DND-41 (cell line): ENCODE measurements at regions not wholly inside any gene's neighbourhood (a gene's known extent, or its start where the extent isn't known, plus 50 kb on each side); places are given as distances from the start of the nearest gene placed in this dataset.

ENCODE experiments used
- ATAC-seq: fragments of 200-7000 bp; cut with Tn5 transposase; 3 replicates; pipeline ENCODE4 v1.9.1; 2021; ENCODE audit warnings: low read depth; ENCODE audit not compliant: insufficient read depth
- DNase-seq: peaks from one replicate; pipeline ENCODE4 v3.0.0-alpha.2; 2020
- H2AFZ ChIP-seq: 2 replicates; pipeline ENCODE4 v1.6.0; 2012; ENCODE audit warnings: low read depth, low read length
- H3K27ac ChIP-seq: 2 replicates; pipeline ENCODE4 v1.5.1; 2012; ENCODE audit warnings: low read length, inconsistent platforms
- H3K27me3 ChIP-seq: fragments of 200-600 bp; sonication (generic); 2 replicates; pipeline ENCODE4 v1.6.0; 2012; ENCODE audit warnings: low read length, mild to moderate bottlenecking, inconsistent platforms; ENCODE audit not compliant: insufficient read depth, poor library complexity
- H3K36me3 ChIP-seq: 2 replicates; pipeline ENCODE4 v1.5.1; 2012; ENCODE audit warnings: low read length, inconsistent platforms; ENCODE audit not compliant: insufficient read depth
- H3K4me1 ChIP-seq: 2 replicates; pipeline ENCODE4 v1.5.1; 2012; ENCODE audit warnings: mild to moderate bottlenecking, low read length; ENCODE audit not compliant: insufficient read depth
- H3K4me2 ChIP-seq: 2 replicates; pipeline ENCODE4 v1.6.0; 2012; ENCODE audit warnings: mild to moderate bottlenecking, moderate library complexity, low read length, inconsistent platforms; ENCODE audit not compliant: insufficient read depth
- H3K4me3 ChIP-seq, 2 experiments: fragments of 200-600 bp in 1 of 2; shearing (Covaris generic) in 1 of 2; 2 replicates each; pipeline ENCODE4 v1.5.1; 2012 to 2016; ENCODE audit warnings: inconsistent platforms in 2 of 2, low read length in 2 of 2, mild to moderate bottlenecking in 2 of 2, low read depth in 1 of 2, moderate library complexity in 1 of 2
- H3K79me2 ChIP-seq: 2 replicates; pipeline ENCODE4 v1.6.0; 2012; ENCODE audit warnings: low read length, inconsistent platforms; ENCODE audit not compliant: insufficient read depth
- H3K9ac ChIP-seq: 2 replicates; pipeline ENCODE4 v1.6.0; 2012; ENCODE audit warnings: low read depth, mild to moderate bottlenecking, inconsistent platforms, low read length, moderate library complexity
- H3K9me3 ChIP-seq: 2 replicates; pipeline ENCODE4 v1.5.1; 2012; ENCODE audit warnings: low read length, moderate library complexity, mild to moderate bottlenecking, inconsistent platforms; ENCODE audit not compliant: insufficient read depth, severe bottlenecking
- H4K20me1 ChIP-seq: 2 replicates; pipeline ENCODE4 v1.6.0; 2012; ENCODE audit warnings: low read length; ENCODE audit not compliant: insufficient read depth
- CTCF ChIP-seq: IDR thresholded peaks from 2 replicates; pipeline ENCODE4 v1.5.1; 2012; ENCODE audit warnings: borderline replicate concordance, low read length, moderate library complexity, mild to moderate bottlenecking; ENCODE audit not compliant: poor library complexity, severe bottlenecking; ENCODE audit errors: extremely low read depth
- EZH2 ChIP-seq: IDR thresholded peaks from 3 replicates; pipeline ENCODE4 v1.6.1; 2012; ENCODE audit warnings: borderline replicate concordance, low read depth, mild to moderate bottlenecking, moderate library complexity, low read length, inconsistent platforms; ENCODE audit not compliant: severe bottlenecking

- no peaks in the 10 kb centered on the region for H3K36me3 ChIP-seq
- no peaks in the 10 kb centered on the region for H4K20me1 ChIP-seq
- no peaks in the 10 kb centered on the region for H3K79me2 ChIP-seq
- TF ChIP-seq CTCF = no peak
- TF ChIP-seq EZH2 = no peak
- no peaks in the 10 kb centered on the region for H3K9me3 ChIP-seq
- ATAC-seq (no peak), DNase-seq (no peak)
- no peak overlapping the region for H3K9ac ChIP-seq
- H3K4me3 ChIP-seq = no peak overlapping the region
- no peaks in the 10 kb centered on the region for H3K4me1 ChIP-seq
- H3K27me3 ChIP-seq = no peaks in the 10 kb centered on the region
- no peak overlapping the region for H3K4me2 ChIP-seq
- H2AFZ ChIP-seq = no peak overlapping the region
- no peak overlapping the region for H3K27ac ChIP-seq
Measured at GRCh38 chr4:14743601-14744000, 258.7 kb upstream of the CPEB2 start.

GRCh38 chr4:14744346-14744745 is 257.9 kb upstream of the CPEB2 start:
- Histone ChIP-seq H4K20me1 (no peaks in the 10 kb centered on the region), H3K27ac (no peak overlapping the region), H3K27me3 (no peaks in the 10 kb centered on the region), H3K79me2 (no peaks in the 10 kb centered on the region), H3K4me2 (no peak overlapping the region), H3K4me1 (no peaks in the 10 kb centered on the region), H3K36me3 (no peaks in the 10 kb centered on the region), H3K9ac (no peak overlapping the region), H3K4me3 (no peak overlapping the region), H3K9me3 (no peaks in the 10 kb centered on the region), H2AFZ (no peak overlapping the region)
- DNase-seq (no peak), ATAC-seq (no peak)
- TF ChIP-seq EZH2 = no peak
- no peak for TF ChIP-seq CTCF

- Histone ChIP-seq H3K4me2 (no peak overlapping the region), H3K27ac (no peak overlapping the region), H3K27me3 (no peaks in the 10 kb centered on the region), H3K9me3 (peaks cover 7% of the 10 kb centered on the region), H2AFZ (no peak overlapping the region), H3K79me2 (no peaks in the 10 kb centered on the region), H3K9ac (no peak overlapping the region), H3K4me1 (no peaks in the 10 kb centered on the region), H3K36me3 (no peaks in the 10 kb centered on the region), H3K4me3 (no peak overlapping the region), H4K20me1 (no peaks in the 10 kb centered on the region)
- ATAC-seq = no peak
- no peak for DNase-seq
- no peak for TF ChIP-seq EZH2
- TF ChIP-seq CTCF = peak; percentile 13
Measured at GRCh38 chr4:14749910-14750309, 252.4 kb upstream of the CPEB2 start.

- H3K27me3 ChIP-seq = no peaks in the 10 kb centered on the region
- H4K20me1 ChIP-seq = no peaks in the 10 kb centered on the region
- no peak overlapping the region for H3K4me2 ChIP-seq
- no peaks in the 10 kb centered on the region for H3K79me2 ChIP-seq
- H3K36me3 ChIP-seq = no peaks in the 10 kb centered on the region
- H3K9ac ChIP-seq = no peak overlapping the region
- H3K4me1 ChIP-seq = no peaks in the 10 kb centered on the region
- H3K9me3 ChIP-seq = peaks cover 7% of the 10 kb centered on the region
- no peak overlapping the region for H3K4me3 ChIP-seq
- H3K27ac ChIP-seq = no peak overlapping the region
- TF ChIP-seq EZH2 (no peak), CTCF (no peak)
- ATAC-seq = no peak
- no peak for DNase-seq
- no peak overlapping the region for H2AFZ ChIP-seq
Measured at GRCh38 chr4:14752341-14753046, 249.8 kb upstream of the CPEB2 start.
